Left colon (tissue), 2 donors: ENCODE measurements at regions not wholly inside any gene's neighbourhood (a gene's known extent, or its start where the extent isn't known, plus 50 kb on each side); places are given as distances from the start of the nearest gene placed in this dataset.
"Not testable (repeated sequence)": the region's sequence is repeated elsewhere in the genome, so short reads cannot be mapped to it uniquely, and the experiment has no call there.

Experiments
- ATAC-seq: fragments of 200-7000 bp; cut with Tn5 transposase; one replicate; pipeline ENCODE4 v1.9.1; 2020; ENCODE audit warnings: mild to moderate bottlenecking, moderate library complexity
- DNase-seq, 2 donors: peaks; one replicate each; pipeline ENCODE4 v3.0.0-alpha.2; 2020
- intact Hi-C, 2 donors: fragments of 100-400 bp; cut with DNase I in 1 of 2; cut with micrococcal nuclease in 1 of 2; formaldehyde crosslinking; loops; one replicate each; pipeline versions ENCODE4 v1.11.2 to v1.14.0; 2022; cut with DNase I, micrococcal nuclease
- donor health status: DM: no; HTN: no; CAD: no.
- donor health status: DM: yes; HTN: yes; CAD: no.

DNA sequence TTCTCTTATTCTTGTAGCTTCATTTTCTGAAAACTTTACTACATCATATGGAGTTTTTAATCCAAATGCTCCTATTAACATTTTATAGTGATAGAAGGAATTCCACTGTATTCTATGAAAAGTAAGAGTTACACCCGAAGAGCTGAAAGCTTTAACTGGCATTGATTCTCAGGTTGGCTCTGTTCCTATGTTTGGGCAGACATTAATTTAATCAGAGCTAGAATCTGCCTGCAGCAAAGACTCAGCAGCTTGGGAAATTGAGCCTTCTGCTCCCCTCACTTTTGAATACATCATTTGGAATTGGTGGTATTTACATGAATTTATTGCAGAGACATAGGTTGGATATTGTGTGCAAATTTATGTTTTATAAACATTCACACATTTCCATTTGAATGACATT is 1494.7 kb downstream of the CDH8 start:
- no peak for ATAC-seq
- intact Hi-C loops, result no loop called here
- DNase-seq, result no peak

DNA sequence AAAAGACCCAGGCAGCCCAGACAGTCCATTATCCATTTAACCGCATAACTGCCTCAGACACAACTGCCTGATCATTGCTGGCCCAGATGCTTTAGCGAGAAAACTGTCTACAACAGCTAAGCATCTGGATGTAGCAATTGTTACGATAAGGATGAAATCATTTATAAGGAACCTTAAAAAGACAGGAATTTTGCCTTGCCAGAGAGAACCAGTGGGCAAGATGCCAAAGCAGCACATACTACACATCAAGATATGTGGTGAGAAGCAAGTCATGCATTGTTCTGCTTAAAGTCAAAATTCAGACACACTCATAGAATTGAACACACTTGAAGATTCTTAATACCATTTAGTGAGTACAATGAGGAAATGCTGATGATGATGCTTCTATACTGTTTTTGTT is 1525.3 kb downstream of the CDH8 start:
- DNase-seq (no peak), ATAC-seq (no peak)
- intact Hi-C loops, result no loop called here

DNA sequence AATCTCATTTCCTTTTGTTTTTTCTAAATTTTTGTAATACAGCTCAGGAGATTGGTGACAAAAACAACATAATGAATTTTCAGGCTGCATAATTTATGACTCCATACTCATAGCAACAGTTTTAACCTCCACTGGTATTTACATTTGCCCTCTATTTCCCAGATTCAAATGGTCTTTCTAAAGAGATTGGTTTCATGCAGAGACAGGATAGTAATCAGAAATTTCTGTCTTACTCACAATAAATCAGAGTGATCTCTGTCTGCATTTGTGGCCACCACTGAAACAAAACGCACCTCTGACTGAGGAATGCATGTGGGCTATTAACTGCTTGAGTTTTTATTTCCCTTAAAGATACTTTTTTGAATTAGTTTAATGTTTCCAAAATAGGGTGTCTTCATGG is 1526.0 kb downstream of the CDH8 start:
- ATAC-seq (no peak), DNase-seq (no peak)
- intact Hi-C loops, result no loop called here

DNA sequence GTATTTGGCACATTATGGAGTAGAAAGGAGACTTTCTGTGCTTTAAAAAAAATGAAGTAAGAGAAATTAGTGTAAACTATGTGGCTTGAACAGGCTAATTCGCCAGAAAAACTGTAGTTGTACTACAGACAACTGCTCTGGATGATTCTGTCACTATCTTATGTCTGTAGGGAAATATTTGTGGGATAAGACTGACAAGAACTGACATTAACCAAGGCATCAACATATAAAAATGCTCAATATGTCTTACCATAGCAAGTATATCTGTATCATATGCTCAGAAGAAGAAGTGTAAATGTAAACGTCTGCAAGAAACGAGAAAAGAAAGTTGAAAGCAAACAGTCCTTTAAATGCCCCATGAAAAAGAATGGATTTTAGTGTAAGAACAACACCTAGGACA is 1545.0 kb downstream of the CDH8 start:
- no peak for ATAC-seq
- intact Hi-C loops, result no loop called here

DNA sequence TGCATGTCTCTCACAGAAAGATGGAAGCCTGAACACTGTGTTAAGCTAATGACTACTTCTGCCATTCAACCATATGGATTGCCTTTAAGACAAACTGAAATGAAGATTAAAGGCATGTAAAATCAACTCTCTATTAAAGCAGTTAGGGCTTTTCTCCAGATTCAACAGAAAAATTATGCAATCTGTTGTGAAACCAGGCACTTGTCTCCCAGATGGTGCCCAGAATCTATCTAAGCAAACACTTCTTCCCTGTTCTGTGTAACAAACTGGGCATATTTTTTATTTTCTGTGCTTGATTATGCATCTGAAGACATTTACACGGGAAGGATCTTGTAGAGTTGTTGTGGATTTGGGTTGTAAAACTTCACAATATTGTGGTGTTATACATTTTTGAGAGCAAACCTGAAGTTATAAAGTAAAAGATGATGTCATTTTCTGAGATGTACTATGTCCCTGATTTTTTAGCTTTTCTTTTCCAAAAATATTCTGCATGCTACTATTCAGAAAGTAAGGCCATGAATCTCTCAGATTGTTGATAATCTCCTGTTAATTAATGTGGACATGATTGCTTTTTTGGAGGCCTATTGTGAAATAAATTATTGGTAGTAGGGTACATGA is 1550.3 kb downstream of the CDH8 start:
- intact Hi-C loops, result no loop called here
- no peak for ATAC-seq

More for the DNA sequence above, 1545.0 kb downstream of the CDH8 start:
- no peak for DNase-seq

DNA sequence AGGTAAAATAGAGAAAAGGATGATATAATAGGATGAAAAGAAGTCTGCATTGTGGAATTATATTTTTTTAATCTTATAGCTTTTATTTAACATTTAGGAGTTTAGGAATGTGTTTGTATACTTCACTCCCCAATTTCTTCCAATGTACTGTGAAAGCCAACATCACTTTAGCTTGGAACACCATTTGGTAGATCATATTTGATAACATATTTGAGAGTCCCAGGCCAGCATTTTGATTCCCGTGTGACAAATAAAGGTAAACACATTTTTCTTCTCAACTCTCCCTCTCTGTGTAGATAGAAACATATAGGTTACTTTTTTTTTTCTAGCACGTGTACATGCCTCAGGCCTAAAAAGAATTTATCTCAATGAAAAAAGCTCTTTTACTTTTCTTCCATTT is 1551.3 kb downstream of the CDH8 start:
- intact Hi-C loops, result no loop called here
- no peak for ATAC-seq
- DNase-seq, result no peak

More for the DNA sequence above, 1550.3 kb downstream of the CDH8 start:
- DNase-seq, result no peak

DNA sequence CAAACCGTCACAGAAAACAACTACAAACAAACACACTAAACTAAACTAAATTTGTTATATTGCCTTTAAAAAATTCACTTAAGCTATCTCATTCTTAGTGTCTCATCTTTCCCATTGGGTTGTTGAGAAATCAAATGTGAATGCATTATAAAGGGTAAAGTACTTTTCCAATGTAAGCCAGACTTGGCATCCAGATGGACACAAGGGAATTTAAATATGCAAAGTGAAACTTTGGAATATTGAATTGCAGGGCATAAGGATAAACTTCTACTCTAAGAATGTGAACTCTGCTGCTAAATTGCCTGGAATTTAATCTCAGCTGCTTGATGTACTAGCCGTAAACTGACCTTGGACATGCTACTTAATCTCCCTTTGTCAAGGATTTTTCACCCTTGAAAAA is 1554.6 kb downstream of the CDH8 start:
- no peak for ATAC-seq
- intact Hi-C loops, result no loop called here
- DNase-seq, result no peak

DNA sequence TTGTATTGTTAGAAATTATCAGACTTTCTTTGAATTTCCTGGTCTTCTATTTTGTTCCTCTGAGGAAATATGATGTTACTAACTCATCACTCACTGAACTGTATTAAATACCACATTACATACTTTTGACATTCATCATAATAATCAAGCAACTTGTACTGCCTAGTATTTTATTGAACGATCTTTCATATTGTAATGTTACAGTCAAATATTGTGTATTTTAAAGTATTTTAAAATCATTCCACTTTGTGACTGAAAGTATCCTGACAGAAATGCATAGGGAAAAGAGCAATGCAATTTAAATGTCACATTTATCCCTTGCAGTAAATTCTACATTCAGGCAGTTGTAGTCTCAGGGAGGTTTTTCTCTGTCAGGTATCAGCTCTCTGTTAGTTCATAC is 1557.4 kb downstream of the CDH8 start:
- intact Hi-C loops, result no loop called here
- ATAC-seq (no peak), DNase-seq (no peak)

DNA sequence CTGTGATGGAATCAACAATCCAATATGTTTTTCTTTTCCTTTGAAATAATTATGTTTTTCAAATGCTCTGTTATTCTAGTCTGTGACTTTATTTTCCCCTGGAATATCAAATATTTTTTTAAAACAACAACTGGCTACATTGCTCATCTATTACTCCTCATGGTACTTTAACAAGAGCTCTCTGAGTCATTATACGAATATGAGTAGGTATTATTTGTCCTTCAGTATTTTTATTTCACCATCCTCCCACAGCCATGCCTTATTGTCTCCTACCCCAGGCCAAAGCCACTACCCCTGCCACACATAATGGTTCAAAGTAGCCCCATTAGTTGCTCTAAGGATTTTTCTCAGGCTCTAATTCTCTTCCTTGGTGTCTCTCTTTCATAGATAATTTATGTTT is 1572.3 kb downstream of the CDH8 start:
- ATAC-seq, result no peak
- intact Hi-C loops, result no loop called here
- DNase-seq, result no peak

DNA sequence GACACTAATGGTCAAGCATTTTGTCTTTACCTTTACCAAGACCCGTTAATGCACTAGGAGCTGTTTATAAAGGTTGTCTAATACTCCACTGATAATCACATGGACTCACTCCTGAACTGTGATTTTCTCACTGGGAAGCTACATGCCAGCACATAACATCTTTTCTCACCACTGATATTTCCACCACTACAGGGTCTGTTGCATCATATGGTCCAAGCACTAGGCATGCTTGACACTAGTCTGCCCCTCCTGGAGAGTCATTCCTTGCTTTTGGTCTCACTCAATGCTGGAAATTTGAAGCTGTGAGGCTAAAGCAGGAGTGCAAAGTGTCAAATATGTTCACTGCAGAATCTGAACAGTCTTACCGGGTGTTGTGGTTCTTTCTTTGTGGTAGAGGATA is 1576.8 kb downstream of the CDH8 start:
- intact Hi-C loops, result no loop called here
- DNase-seq (no peak), ATAC-seq (no peak)

DNA sequence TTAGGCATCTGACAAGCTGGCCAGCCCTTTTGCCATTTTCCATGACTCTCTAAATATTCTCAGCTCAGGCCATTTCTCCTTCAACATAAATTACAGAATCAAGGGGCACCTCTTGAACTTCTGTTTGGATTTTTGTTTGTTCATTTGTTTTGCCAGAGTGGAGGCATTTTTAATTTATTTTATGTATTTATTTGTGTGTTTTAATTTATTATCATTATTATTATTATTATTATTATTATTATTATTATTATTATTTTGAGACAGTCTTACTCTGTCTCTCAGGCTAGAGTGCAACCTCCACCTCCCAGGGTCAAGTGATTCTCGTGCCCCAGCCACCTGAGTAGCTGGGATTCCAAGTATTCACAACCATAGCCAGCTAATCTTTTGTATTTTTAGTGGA is 1578.0 kb downstream of the CDH8 start:
- no peak for DNase-seq
- ATAC-seq, result no peak
- intact Hi-C loops, result no loop called here

DNA sequence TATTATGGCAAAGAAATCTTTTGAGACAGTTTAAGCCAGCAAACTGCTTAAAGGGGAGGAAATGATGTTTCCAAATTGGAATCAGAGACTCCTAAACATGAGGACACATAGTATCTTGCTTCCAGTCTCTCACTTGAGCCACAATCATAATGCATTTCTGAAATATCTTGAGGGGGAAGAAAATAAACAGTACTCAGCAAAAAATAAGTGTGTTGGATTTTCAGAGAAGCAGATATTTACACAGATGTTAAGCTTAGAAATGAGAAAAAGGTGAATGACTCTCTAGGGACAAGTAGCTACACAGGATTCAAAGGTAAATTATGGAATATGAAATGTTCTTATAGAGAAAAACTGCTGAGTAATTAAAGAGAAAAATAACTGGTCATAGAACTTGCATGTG is 1583.6 kb downstream of the CDH8 start:
- no peak for DNase-seq
- no peak for ATAC-seq
- intact Hi-C loops, result no loop called here

DNA sequence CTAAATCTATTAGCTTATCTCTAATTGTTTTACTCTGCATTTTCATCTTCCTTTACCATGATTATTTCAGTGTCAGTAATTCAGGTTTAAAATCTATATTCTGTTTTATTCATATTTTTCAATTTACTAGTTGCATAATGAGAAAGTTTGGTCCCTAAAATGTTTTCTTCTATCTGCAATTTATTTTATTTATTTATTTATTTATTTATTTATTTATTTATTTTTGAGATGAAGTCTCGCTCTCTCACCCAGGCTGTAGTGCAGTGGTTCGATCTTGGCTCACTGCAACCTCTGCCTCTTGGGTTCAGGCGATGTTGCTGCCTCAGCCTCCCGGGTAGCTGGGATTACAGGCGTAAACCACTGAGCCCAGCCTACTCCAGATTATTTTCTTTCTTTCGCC is 1597.3 kb downstream of the CDH8 start:
- ATAC-seq, result no peak
- intact Hi-C loops, result no loop called here

DNA sequence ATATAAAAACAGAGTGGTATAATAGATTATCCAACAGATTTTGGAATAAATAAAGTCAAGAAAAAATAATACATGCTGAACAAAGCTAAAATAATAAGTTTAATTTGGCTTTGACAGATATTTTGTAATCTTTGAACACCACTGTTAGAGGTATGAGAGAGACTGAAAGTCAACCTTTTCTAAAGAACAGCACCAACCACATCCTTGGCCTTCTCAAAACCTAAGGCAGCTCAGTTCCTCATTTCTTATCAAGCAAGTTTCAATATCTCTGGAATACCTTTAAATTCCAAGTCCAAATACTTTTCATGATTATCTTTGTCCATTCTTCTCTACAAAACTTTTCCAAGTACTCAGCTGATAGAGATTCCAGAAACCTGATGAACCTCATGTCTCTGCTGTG is 1603.8 kb downstream of the CDH8 start:
- no peak for DNase-seq
- intact Hi-C loops, result no loop called here
- ATAC-seq, result no peak

More for the DNA sequence above, 1597.3 kb downstream of the CDH8 start:
- no peak for DNase-seq

DNA sequence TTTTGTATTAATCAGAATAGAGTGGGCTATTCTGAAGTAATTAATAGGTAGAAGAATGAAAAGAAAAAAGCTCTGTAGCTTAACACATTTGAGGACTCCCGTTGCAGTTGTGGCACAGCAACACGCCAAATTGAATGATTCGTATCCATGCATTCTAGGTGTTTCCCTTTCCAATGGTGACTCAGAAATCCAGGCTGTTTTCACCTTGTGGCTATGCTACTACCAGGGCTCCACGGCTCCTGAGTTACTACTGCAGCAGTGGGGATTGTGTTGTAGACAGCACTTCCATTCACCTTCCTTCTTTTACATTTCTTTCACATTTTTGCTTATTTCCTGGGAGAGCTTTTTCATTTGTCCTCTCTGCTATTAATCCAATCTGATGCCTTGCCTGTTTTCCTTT is 1616.4 kb downstream of the CDH8 start:
- ATAC-seq (no peak), DNase-seq (no peak)
- intact Hi-C loops, result no loop called here

DNA sequence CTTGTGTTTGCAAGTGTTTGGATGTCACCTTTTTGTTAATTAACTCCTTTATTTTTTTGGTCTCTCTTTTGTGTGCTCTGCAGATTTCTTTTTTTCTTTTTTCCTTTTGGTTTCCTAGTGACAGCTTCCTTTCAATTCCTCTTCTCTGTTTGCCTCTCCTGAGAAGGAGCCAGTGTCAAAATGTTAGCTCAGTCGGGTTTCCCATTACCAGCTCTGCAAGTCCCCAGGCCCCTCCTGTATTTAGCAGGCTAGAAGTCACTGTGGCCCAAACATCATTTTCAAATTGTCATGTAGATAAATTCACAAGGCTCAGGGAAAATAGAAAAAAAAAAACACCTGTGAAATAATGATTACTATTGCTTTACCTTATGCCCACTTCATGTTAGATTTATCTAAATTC is 1621.6 kb downstream of the CDH8 start:
- DNase-seq, result no peak
- ATAC-seq, result no peak
- intact Hi-C loops, result no loop called here

DNA sequence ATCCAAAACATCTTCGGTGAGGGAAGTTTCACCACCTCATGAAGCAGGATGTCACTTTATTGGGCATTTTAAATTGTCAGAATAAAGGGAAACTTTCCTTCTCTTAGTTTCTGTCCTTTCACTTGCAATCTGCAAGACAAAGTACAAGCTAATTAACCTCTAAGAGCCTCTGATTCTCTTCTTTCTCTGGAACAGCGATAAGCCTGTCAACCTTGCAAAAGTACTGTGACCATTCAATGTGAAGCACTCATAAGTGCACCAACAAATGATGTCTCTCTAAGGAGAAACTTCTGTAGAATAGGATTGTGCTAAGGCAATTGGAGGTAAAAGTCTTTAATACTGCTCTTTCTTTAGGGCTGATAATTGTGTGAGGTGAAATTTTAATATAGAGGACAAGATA is 1622.3 kb downstream of the CDH8 start:
- intact Hi-C loops, result no loop called here
- ATAC-seq (no peak), DNase-seq (no peak)

DNA sequence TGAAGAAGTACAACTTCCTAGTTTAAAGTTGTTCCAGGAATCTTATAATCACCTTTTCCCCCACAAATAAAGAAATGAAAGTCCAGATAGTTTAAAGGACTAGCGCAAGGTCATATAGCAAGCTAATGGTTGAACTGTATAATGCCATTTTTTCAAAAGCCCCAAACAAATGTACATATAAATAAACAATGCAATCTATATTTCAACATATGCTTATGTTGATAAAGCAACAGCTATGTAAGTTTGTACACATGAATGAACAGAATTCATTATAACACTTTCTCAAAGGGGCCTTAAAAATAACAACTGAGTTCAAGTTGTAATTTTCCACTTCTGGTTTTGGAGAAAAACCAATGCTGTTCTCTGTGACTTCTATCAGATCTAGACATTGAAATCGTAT is 1628.6 kb downstream of the CDH8 start:
- ATAC-seq (no peak), DNase-seq (no peak)
- intact Hi-C loops, result no loop called here

DNA sequence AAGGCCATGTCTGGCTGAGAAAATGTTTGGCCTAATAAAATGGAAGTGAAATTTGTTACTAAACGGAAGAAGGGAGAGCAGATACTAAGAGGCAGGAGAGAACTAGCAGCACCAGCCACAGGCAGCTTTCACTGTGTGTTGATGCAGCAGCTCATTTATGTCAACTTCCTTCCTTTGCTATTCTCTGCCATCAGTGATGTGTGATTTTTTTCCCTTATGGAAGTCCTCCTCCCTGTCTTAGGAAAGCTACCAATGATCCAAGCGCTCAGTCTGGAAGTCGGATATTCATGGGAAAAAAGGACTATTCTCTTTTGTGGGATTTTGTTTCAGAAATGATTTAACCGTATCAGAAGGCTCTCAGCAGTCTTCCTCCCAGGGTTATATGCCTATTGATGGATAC is 1629.2 kb downstream of the CDH8 start:
- DNase-seq (no peak), ATAC-seq (no peak)
- intact Hi-C loops, result no loop called here

DNA sequence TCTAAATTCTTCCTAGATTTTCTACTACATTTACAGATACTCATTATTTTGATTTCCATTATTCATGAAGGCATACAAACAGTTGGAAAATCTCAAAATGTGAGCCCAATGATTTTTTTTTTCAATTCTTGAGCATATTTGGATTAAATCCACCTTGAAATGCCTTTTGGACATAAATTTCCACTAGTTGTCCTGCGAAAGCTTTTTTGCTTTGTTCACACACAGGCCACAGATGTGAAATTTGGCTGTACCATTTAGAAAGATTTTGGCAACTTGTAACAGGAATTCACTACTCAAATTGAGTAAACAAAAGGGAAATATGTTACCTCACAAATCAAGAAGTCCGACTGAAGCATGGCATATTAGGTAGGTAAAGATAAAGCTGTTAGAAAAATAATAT is 1631.0 kb downstream of the CDH8 start:
- no peak for ATAC-seq

DNA sequence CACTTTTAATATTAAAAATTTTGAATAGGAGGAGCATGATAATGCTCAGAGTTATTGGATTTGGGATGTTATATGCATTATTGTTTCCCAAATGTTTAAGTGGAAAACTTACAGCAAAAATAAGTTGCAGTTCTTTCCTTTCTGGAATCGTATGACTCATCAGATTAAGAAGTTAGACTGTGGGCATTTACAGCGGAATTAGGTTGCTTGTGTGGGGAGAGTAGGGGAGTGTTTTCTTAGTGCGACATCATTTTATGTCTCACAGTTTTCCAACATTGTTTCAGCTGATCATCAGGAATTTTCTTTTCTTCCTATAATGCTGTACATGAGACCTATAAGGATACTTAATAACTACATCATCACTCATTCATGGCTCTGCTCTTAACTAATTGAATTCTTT is 1631.8 kb downstream of the CDH8 start:
- intact Hi-C loops, result no loop called here
- ATAC-seq (no peak), DNase-seq (no peak)

More for the DNA sequence above, 1631.0 kb downstream of the CDH8 start:
- DNase-seq, result no peak
- intact Hi-C loops, result no loop called here

DNA sequence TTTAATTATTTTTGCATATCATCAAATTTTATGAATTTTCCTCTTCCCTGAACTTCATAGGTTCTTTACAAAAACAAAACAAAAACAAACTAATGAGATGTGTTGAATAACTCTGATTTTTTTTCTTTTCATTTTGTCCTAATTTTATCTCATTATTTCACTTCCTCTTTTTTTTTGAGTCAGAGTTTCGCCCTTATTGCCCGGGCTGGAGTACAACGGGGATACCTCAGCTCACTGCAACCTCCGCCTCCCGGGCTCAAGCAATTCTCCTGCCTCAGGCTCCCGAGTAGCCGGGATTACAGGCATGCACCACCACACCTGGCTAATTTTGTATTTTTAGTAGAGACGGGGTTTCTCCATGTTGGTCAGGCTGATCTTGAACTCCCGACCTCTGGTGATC is 1633.3 kb downstream of the CDH8 start:
- DNase-seq, ATAC-seq, intact Hi-C loops: not testable (repeated sequence)
